Caco-2 (cell line): ENCODE measurements at regions not wholly inside any gene's neighbourhood (a gene's known extent, or its start where the extent isn't known, plus 50 kb on each side); places are given as distances from the start of the nearest gene placed in this dataset.

Experiments used
- BruUV-seq: library from RNA; stranded (reverse); fragments of 400-500 nt; replicated peaks from 2 replicates; lab custom pipeline; 2021; lab: Mats Ljungman, UMichigan
- CTCF ChIA-PET: fragments of 300-600 bp; sonication (Branson Sonifier 250); formaldehyde crosslinking; loops from one replicate; lab custom pipeline; 2022; ENCODE audit warnings: antibody characterized with exemption; lab: Charles Lee
- POLR2A ChIA-PET: fragments of 300-600 bp; sonication (Branson Sonifier 250); formaldehyde crosslinking; loops from one replicate; lab custom pipeline; 2022; ENCODE audit warnings: antibody characterized with exemption; lab: Charles Lee
- DNase-seq, 2 experiments: peaks; one replicate each; pipeline versions ENCODE4 v3.0.0 to v3.0.0-alpha.2; 2020 to 2022
- H3K27me3 ChIP-seq: replicated peaks from 2 replicates; pipeline ENCODE4 v1.6.0; 2011; ENCODE audit warnings: low read length; ENCODE audit not compliant: control insufficient read depth, insufficient read depth
- H3K36me3 ChIP-seq: 2 replicates; pipeline ENCODE4 v1.5.1; 2011; ENCODE audit warnings: low read length; ENCODE audit not compliant: control insufficient read depth, insufficient read depth
- H3K4me1 ChIP-seq: fragments of 250-450 bp; sonication (Bioruptor Pico); 2 replicates; pipeline ENCODE4 v1.5.1; 2020; ENCODE audit warnings: mild to moderate bottlenecking
- H3K4me3 ChIP-seq: 2 replicates; pipeline ENCODE4 v1.5.1; 2011; ENCODE audit warnings: low read depth, mild to moderate bottlenecking, control low read depth, low read length
- H3K9me3 ChIP-seq: fragments of 250-450 bp; sonication (Bioruptor Pico); 2 replicates; pipeline ENCODE4 v1.5.1; 2020; ENCODE audit warnings: mild to moderate bottlenecking, moderate library complexity
- H3K27ac Mint-ChIP-seq: one replicate; pipeline ENCODE4 v1.8.0; 2022; ENCODE audit warnings: mixed read lengths; ENCODE audit not compliant: unreplicated experiment
- H3K27me3 Mint-ChIP-seq: one replicate; pipeline ENCODE4 v1.8.0; 2022; ENCODE audit warnings: mixed read lengths; ENCODE audit not compliant: insufficient read depth, unreplicated experiment
- H3K36me3 Mint-ChIP-seq: one replicate; pipeline ENCODE4 v1.8.0; 2022; ENCODE audit warnings: mild to moderate bottlenecking, mixed read lengths; ENCODE audit not compliant: insufficient read depth, unreplicated experiment
- H3K4me1 Mint-ChIP-seq: one replicate; pipeline ENCODE4 v1.8.0; 2022; ENCODE audit warnings: low read depth, mixed read lengths; ENCODE audit not compliant: unreplicated experiment
- H3K4me3 Mint-ChIP-seq: one replicate; pipeline ENCODE4 v1.8.0; 2022; ENCODE audit warnings: mild to moderate bottlenecking, moderate library complexity, mixed read lengths; ENCODE audit not compliant: unreplicated experiment
- H3K9me3 Mint-ChIP-seq: one replicate; pipeline ENCODE4 v1.8.0; 2022; ENCODE audit warnings: mixed read lengths; ENCODE audit not compliant: unreplicated experiment
- CTCF ChIP-seq, 2 experiments: fragments of 200-600 bp in 1 of 2; IDR thresholded peaks; 1 replicate in 1 of 2; 2 replicates in 1 of 2; pipeline versions ENCODE4 v1.5.1 to v1.8.0; 2011 to 2022; ENCODE audit warnings: antibody characterized with exemption in 1 of 2, control low read depth in 1 of 2, inconsistent platforms in 1 of 2, low read depth in 1 of 2, low read length in 1 of 2, mild to moderate bottlenecking in 1 of 2, moderate library complexity in 1 of 2; ENCODE audit not compliant: insufficient read depth in 1 of 2, severe bottlenecking in 1 of 2, unreplicated experiment in 1 of 2
- intact Hi-C: fragments of 100-400 bp; cut with micrococcal nuclease; formaldehyde crosslinking; loops from one replicate; pipeline ENCODE4 v1.10.0; 2022; ENCODE audit not compliant: unreplicated experiment

GRCh38 chr12:97358361-97358760 is 104.2 kb upstream of the RMST start:
- no peaks in the 10 kb centered on the region for H3K36me3 Mint-ChIP-seq
- peaks cover 5% of the 10 kb centered on the region for H3K27me3 Mint-ChIP-seq
- Histone ChIP-seq H3K4me3 (no peak overlapping the region), H3K36me3 (no peaks in the 10 kb centered on the region), H3K27me3 (no peaks in the 10 kb centered on the region), H3K9me3 (no peaks in the 10 kb centered on the region), H3K4me1 (no peaks in the 10 kb centered on the region)
- no TSS peak for BruUV-seq
- TF ChIP-seq CTCF (IDR thresholded peaks at IDR 0.05; ENCODE audit: insufficient read depth in 1 of 2, low read depth in 1 of 2, low read length in 1 of 2, severe bottlenecking in 1 of 2, unreplicated experiment in 1 of 2) = no peak
- no peak overlapping the region for H3K27ac Mint-ChIP-seq
- no peak overlapping the region for H3K4me3 Mint-ChIP-seq
- H3K9me3 Mint-ChIP-seq = peaks cover 9% of the 10 kb centered on the region
- CTCF ChIA-PET = no interaction called here
- no peaks in the 10 kb centered on the region for H3K4me1 Mint-ChIP-seq
- intact Hi-C loops = no loop called here
- POLR2A ChIA-PET = no interaction called here
- DNase-seq = no peak

- intact Hi-C loops = no loop called here
- H3K27me3 Mint-ChIP-seq = peaks cover 5% of the 10 kb centered on the region
These were observed 103.4 kb upstream of the RMST start for GRCh38 chr12:97359021-97359690.

GRCh38 chr12:97363693-97364092 is 98.9 kb upstream of the RMST start:
- no TSS peak for BruUV-seq
- Histone ChIP-seq H3K27me3 (no peaks in the 10 kb centered on the region), H3K9me3 (no peaks in the 10 kb centered on the region), H3K4me1 (no peaks in the 10 kb centered on the region), H3K4me3 (no peak overlapping the region), H3K36me3 (no peaks in the 10 kb centered on the region)
- Mint-ChIP-seq H3K36me3 (no peaks in the 10 kb centered on the region), H3K4me1 (peaks cover 3% of the 10 kb centered on the region), H3K4me3 (no peak overlapping the region), H3K27me3 (peaks cover 5% of the 10 kb centered on the region), H3K27ac (no peak overlapping the region), H3K9me3 (no peaks in the 10 kb centered on the region)
- no peak for TF ChIP-seq CTCF (IDR thresholded peaks at IDR 0.05; ENCODE audit: insufficient read depth in 1 of 2, low read depth in 1 of 2, low read length in 1 of 2, severe bottlenecking in 1 of 2, unreplicated experiment in 1 of 2)
- CTCF ChIA-PET = no interaction called here
- DNase-seq = no peak
- POLR2A ChIA-PET = no interaction called here
- intact Hi-C loops = no loop called here

More at GRCh38 chr12:97359021-97359690, 103.4 kb upstream of the RMST start:
- H3K36me3 Mint-ChIP-seq = no peaks in the 10 kb centered on the region
- H3K4me3 Mint-ChIP-seq = no peak overlapping the region
- Histone ChIP-seq H3K27me3 (no peaks in the 10 kb centered on the region), H3K4me3 (no peak overlapping the region), H3K4me1 (no peaks in the 10 kb centered on the region), H3K36me3 (no peaks in the 10 kb centered on the region), H3K9me3 (no peaks in the 10 kb centered on the region)
- no peak overlapping the region for H3K27ac Mint-ChIP-seq
- peaks cover 9% of the 10 kb centered on the region for H3K9me3 Mint-ChIP-seq
- DNase-seq = no peak
- TF ChIP-seq CTCF (IDR thresholded peaks at IDR 0.05; ENCODE audit: insufficient read depth in 1 of 2, low read depth in 1 of 2, low read length in 1 of 2, severe bottlenecking in 1 of 2, unreplicated experiment in 1 of 2) = no peak
- no TSS peak for BruUV-seq
- POLR2A ChIA-PET = no interaction called here
- CTCF ChIA-PET = no interaction called here
- no peaks in the 10 kb centered on the region for H3K4me1 Mint-ChIP-seq
